VCaP (cell line): ENCODE measurements at regions not wholly inside any gene's neighbourhood (a gene's known extent, or its start where the extent isn't known, plus 50 kb on each side); places are given as distances from the start of the nearest gene placed in this dataset.

Experiments
- H3K27ac ChIP-seq: fragments of 450-650 bp; 2 replicates; pipeline ENCODE4 v1.5.1; 2017
- TF ChIP-seq, protein P1 (sequence below): fragments of 450-650 bp; conservative IDR thresholded peaks from 2 replicates; pipeline ENCODE4 v1.5.1; 2017; ENCODE audit warnings: mild to moderate bottlenecking, moderate library complexity

DNA sequence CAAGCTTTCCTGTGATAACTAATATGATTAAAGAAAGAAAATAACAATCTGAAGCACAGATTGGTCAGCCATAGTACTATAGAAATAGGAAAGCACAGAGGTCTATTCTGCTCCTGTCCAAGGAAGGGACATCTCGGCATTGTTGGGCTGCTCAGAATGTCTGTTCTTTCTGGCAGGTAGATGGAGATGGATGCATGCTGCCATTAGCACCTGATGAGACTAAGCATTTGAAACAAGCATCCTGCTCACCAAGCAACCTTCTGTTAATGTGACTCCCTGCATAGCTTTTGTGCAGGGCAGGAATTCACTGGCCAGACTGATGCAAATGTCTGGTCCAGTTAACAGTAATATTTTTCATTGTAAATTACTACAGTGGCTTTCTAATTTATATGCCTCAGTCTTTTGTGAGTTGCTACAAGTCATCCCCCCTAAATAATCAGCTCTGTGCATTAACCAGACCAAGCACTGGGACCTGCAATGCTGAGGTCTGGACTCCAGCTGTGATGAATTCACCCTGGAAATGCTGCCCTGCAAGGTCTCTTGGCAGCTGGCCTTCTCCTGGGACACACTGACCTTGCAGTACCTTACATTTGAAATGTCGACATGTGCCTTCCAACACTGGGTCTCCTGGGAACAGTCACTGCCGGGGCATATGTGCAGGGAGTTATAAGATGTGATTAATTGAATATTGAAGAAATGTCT lies 1123.7 kb downstream of the IGSF11 start:
- H3K27ac ChIP-seq, result no peak overlapping the region
- TF ChIP-seq, protein P1, sequence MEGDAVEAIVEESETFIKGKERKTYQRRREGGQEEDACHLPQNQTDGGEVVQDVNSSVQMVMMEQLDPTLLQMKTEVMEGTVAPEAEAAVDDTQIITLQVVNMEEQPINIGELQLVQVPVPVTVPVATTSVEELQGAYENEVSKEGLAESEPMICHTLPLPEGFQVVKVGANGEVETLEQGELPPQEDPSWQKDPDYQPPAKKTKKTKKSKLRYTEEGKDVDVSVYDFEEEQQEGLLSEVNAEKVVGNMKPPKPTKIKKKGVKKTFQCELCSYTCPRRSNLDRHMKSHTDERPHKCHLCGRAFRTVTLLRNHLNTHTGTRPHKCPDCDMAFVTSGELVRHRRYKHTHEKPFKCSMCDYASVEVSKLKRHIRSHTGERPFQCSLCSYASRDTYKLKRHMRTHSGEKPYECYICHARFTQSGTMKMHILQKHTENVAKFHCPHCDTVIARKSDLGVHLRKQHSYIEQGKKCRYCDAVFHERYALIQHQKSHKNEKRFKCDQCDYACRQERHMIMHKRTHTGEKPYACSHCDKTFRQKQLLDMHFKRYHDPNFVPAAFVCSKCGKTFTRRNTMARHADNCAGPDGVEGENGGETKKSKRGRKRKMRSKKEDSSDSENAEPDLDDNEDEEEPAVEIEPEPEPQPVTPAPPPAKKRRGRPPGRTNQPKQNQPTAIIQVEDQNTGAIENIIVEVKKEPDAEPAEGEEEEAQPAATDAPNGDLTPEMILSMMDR, result no peak

DNA sequence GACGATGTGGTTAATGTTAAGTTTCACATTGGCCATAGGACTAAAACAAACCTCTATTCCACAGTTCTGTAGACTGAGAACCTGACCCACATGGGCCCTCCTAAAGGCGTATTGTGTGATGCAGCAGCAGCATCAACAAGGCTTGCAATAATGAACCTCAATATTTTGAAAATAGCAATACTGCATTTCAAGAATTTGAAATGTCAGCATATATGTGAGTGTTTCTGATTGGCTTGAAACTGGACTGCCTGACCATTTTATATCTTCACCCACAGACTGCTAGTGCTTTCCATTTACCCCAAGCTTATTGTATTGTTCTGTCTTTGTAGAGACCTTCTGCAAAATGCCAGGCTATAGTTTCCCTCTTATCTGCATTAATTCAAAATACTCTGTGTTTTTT lies 1122.3 kb downstream of the IGSF11 start:
- TF ChIP-seq, protein P1, result no peak
- H3K27ac ChIP-seq, result no peak overlapping the region

DNA sequence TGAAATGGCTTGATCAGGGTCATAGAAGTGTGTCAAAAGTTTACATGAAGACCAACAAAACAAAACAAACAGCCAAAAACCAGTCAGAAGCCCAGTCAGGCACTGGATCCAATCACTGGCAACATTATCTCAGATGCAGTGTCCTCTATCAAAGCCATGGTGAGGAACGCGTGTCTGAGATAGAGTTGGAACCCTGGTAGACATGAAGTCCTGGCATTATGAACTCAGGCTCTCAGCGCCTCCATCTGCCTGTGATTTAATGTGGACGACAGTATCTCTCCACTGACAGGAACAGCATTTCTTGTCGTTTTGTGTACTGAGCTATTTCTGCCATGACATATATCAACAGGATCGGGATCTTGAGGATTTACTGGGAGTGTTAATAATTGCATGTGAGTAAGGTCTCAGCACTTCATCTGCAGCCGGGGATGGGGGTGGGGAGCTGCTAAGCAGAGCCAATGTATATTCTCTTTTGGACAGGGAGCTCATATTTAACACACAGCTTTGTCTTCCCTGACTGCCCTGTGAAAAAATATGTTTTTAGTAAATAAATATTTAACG lies 1120.0 kb downstream of the IGSF11 start:
- TF ChIP-seq, protein P1, result no peak
- no peak overlapping the region for H3K27ac ChIP-seq

DNA sequence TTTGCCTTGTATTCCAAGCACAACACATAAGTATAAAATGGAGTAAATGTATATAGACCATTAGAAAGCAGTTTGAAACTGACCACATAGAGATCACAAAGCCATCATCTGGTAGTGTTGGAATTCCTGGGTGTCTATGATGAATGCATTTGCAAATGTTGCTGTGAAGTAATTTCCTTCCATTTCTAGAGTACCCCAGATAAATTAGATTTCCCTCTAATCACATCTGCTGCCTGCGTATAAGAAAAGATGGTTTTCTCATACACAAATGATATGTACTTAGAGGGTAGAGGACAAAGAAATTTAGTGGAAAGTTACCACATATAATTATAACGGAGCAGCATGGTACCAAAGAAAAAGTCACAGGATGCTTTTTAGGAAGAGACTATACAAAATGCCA lies 1117.8 kb downstream of the IGSF11 start:
- TF ChIP-seq, protein P1, result no peak
- H3K27ac ChIP-seq, result no peak overlapping the region

DNA sequence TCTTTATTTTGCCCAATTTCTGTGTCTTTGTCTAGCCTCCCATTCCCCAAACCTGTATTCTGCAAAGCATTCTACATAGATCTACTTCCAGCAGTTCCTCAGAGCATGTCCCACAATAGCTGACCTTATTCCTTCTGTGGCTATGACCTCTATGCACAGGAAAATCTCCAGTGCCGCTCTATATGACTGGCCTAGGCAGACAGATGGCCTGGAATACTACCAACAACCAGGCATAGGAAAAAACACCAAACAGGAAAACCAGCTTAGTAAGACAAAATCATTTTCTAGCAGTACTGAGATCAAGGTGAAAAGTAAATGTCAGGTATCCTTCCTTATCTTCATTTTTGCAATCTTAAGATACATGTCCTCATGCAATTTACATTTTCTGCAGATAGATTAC lies 1115.0 kb downstream of the IGSF11 start:
- no peak overlapping the region for H3K27ac ChIP-seq
- TF ChIP-seq, protein P1, result no peak

DNA sequence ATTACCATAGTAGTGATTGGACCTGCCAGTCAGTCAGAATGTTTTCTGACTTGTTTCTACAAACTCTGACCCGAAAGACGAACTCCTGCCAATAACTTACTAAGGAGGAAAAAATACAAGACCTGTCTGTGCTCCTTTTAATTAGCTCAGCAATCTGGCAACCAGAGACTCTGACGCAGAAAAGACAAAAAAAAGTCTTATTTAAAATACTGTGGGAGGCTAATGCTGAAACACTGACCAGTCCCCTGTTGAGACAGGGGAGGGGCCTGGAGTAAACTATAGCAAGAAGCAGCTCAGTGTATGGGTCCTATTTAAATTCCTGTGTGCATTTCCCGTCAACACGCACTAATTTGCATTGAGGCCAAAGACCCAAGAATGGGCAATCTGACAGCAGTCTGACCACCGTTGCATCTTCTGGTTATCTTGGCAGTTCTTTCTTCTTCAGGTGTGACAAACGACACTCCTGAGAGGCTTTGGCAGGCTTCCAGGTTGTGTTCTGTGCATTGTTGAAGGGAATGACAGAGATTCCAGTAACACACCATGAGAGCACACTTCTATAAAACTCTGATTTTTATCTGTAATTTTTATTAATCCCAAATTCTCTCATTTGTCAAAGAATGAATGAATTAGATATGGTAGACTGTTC lies 1114.3 kb downstream of the IGSF11 start:
- H3K27ac ChIP-seq, result no peak overlapping the region
- TF ChIP-seq, protein P1, result no peak

DNA sequence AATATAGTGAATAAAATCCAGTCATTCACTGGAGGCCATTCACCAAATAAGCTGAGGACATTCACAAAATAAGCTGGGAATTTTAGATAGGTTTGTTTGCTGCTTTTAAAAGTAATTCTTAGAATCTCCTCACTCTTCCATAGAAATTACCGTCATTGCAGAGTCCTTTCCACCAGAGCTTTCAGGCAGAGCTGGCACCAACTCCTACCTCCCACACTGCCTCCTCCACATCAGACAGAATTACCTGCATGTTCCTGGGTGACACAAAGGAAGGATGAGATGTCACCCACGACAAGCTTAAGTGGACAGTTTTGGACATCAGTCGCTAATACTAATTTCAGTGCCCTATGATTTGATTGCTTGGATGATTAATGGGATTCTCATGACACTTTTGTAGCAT lies 1113.2 kb downstream of the IGSF11 start:
- no peak overlapping the region for H3K27ac ChIP-seq
- TF ChIP-seq, protein P1, result no peak
